ENCODE measurements at regions not wholly inside any gene's neighbourhood (a gene's known extent, or its start where the extent isn't known, plus 50 kb on each side); places are given as distances from the start of the nearest gene placed in this dataset.
A peak's percentile ranks its signal among the peaks of the same experiment; 100 is the strongest.
"Not testable (repeated sequence)": the region's sequence is repeated elsewhere in the genome, so short reads cannot be mapped to it uniquely, and the experiment has no call there.

- DNase-seq = no peak
Measured at GRCh38 chr9:115494393-115494792, 376.4 kb upstream of the TNC start.

GRCh38 chr9:115495052-115495635 lies 377.2 kb upstream of the TNC start:
- DNase-seq = peak; percentile 73

DNA sequence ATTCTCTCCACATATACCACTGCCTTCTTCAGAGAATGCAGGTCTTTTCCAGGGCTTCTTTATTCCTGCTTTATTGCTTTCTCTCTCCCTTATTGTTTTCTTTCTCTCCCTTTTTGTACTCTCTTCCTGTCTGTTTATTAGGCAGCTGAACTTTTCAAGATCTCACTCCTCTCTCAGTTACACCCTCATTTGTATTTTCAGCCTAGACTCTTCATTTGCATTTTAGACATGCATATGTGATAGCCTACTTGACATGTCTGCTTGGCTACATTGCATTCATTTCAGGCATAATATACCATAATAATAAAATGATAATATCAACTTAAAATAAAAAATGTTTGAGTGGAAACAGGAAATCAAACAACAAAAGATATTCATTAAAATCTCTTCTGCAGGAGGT lies 377.9 kb upstream of the TNC start:
- DNase-seq = no peak

DNA sequence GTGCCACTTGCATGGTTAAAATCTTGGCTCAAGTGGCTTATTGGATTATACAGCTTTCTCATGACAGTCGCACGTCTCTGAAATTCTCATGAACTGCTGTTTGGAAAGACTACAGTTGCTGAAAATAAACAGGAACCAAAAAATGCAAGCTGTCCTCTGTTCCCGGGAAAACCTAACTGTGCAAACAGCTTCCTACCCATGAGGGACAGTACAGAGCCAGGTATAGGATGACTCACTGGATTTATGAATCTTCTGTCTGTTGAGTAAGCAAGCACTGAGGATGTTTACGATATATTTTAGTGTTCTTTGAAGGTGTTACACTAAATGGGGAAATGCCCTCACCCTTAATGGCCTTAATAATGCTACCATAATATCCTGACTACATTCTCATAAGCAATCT lies 380.3 kb upstream of the TNC start:
- DNase-seq = no peak

GRCh38 chr9:115507148-115507547 lies 389.2 kb upstream of the TNC start:
- DNase-seq = no peak

DNA sequence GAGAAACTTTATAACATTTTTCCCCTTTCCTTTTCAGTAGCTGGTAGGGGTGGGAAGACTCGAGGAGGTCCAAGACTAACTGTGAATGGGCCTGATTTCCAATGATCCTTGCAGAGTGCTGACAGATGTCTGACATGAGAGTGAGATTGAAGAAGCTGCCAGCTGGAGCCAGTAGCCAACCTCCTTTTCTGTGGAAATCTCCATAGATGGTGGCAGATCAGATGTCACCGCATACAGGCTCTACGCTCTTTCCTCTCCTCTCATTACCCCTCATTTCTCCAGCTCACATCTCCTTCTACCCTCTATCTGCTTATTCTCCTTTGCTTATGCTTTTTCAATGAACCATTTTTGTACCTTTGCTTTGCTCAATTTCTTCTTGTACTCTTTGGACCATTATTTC lies 395.2 kb upstream of the TNC start:
- no peak for DNase-seq

GRCh38 chr9:115514454-115514853 lies 396.5 kb upstream of the TNC start:
- no peak for DNase-seq

DNA sequence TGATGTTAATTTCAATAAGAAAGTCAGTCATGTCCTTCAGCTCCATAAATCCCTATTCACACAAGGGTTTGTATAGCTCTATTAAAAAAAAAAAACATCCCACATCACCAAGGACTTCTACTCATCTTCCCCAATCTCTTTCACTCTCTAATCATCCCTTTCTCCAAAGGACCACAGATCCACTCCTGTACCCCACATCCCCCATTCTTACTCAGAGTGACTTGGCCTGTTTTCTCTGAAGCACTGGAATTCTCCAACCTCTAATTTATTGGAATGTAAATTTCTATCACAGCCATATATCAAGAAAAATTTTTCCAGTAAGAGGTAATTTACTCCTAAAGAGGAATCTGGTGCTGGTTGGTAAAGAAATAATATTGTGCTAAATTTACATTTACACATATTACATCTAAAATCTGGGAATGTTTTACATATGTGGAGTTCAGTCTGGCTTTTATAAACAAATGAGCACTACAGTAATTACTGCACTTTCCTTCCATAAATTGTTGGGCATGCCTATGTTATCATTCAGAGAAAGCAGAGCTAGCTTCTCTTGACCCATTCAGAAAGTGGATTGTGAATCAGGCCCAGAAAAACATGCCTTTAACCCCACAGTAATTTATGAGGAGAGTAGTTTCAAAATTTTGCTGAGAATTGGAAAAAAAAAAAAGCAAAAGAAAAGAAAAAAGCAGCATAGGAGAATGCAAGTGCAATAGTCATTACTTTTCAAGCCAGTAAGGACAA lies 399.5 kb upstream of the TNC start:
- DNase-seq = no peak

DNA sequence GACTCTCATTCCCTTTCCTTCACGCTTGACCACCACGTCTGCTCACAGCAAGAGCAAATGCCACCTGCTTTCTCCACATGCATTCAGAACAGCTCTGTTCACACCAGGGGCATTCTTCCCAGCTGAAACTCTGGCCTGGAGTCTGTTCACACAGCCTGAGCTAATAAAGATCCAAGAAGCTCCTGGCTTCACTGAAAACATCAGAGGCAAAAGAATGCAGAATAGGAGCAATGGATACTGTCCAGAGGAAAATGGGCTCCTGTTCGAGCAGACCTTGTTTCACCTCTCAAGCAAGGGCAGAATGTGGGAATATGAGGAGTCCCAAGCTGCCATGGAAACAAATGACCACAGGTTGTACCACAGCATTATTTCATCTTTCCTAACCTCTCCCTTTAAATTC lies 402.7 kb upstream of the TNC start:
- no peak for DNase-seq

- no peak for DNase-seq
Measured at GRCh38 chr9:115522912-115523311, 405.0 kb upstream of the TNC start.

DNA sequence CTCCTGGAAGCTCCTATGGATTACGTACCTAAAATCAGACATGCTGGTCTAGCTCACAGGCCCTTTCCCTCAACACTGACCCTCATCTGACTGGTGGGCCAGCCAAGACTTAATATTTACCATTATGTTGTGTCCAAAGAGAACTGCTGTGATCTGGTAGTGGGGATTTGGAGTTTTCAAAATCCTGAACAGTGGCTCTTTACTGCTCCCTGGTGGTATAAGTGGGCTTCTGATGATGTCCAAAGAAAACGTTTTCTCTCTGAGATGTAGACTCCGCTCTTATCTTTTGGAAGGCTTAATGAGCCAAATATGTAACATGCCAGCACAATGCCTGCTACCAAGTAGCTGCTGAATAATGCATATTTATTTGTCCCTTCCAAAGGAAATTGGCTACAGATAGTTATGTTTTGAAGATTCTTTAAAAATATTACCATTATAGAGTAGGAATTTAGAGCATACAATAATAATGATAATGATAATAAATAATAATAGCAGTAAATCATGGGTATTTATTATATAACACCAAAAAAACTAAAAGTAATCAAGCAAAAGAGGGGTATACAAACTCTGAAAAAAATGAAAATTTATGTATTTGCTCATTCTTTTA lies 406.6 kb upstream of the TNC start:
- DNase-seq = peak; percentile 54

- DNase-seq = no peak
Measured at GRCh38 chr9:115525111-115526058, 407.4 kb upstream of the TNC start.

DNA sequence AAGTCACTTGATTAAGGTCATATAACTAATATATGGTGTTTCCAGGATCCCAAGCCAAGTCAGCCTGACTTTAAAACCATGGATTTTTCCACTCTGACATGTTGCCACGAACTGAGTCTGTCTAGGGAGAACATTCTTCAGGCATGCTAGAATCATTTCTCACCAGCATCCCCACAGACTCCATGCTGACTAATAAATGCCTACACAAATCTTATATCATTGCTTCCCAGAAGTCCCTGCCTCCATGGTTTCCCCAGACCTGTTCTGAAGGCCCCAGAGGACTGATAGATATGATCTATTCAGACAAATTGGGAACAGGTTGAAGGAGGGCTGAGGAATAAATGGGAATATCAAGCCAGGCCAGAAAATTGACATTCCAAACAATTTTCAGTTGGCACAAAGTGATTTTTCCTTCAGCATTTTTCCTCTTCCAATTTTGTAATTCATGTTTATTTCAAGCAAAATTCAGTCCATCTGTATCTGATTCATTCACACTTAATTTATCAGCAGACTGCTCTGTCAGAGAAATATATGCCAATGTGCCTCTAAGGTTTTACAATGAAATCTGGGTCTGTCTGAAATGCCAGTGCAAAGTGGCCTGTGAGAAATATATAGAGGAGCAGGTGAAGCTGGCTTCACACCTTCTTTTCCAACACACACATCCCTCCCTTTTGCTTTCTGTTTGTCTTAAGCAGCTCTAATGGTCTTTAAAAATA lies 413.6 kb upstream of the TNC start:
- no peak for DNase-seq

- no peak for DNase-seq
Measured at GRCh38 chr9:115533511-115533910, 415.6 kb upstream of the TNC start.

- DNase-seq = no peak
Measured at GRCh38 chr9:115540091-115540490, 422.1 kb upstream of the TNC start.

DNA sequence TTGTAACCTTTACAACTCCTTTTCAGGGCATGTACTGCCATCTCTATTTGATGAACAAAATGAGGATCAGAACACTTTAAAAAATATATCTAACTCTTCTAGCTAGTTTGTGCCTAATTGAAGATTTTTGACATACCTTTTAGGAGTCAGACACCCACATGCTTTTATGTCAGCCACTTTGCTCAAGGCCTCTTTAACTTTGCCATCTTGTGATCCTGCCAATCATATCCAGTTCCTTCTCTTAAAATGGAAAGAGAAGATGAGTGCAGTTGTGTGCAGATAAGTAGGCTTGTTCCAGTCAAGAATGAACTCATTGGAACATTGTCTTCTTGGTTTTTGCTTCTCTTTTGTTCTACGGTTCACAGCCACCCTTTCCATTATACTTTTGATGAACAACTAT lies 425.6 kb upstream of the TNC start:
- DNase-seq = no peak

DNA sequence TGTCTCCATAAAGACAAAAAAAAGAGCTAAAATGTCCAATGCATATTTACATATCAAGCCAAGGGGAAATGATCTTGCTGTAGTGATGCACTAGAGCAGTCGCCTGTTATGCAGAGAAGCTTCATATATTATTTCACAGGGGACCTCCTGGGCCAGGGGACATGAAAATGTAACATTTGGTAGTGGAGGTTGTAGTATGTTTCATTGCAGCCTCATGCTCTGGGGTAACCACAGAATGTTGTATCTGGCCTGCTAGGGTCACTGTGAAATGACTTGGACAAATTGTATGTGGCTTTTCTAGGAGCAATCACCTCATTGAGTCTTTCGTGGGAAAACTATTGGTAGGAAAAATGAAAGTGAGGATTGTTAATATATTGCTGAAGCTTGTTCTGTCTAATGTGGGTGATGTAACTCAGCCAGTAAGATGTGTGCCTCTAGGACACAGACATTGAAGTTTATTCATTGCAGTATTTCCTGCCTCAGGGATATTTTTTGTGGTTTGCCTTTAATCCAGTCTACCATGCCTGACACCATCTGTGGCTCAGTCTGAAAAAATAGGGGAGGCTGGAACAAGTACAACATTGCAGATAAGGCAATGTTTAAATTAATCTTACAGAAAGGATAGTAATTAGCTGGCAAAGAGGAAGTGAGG lies 430.8 kb upstream of the TNC start:
- DNase-seq = no peak

GRCh38 chr9:115551396-115551795 lies 433.4 kb upstream of the TNC start:
- DNase-seq = no peak

GRCh38 chr9:115553060-115553773 lies 435.3 kb upstream of the TNC start:
- no peak for DNase-seq

DNA sequence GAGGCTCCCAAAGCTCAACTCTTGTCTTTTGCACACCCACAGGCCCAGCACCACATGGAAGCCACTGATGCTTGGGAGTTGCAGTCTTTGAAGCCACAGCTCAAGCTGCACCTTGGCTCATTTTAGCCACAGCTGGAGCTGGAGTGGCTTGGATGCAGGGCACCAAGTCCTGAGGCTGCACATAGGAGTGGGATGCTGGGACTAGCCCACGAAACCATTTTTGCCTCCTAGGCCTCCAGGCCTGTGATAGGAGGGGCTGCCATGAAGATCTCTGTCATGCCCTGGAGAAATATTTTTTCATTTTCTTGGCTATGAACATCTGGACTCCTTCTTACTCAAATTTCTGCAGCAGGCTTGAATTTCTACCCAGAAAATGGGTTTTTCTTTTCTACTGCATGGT lies 438.5 kb upstream of the TNC start:
- no peak for DNase-seq

DNA sequence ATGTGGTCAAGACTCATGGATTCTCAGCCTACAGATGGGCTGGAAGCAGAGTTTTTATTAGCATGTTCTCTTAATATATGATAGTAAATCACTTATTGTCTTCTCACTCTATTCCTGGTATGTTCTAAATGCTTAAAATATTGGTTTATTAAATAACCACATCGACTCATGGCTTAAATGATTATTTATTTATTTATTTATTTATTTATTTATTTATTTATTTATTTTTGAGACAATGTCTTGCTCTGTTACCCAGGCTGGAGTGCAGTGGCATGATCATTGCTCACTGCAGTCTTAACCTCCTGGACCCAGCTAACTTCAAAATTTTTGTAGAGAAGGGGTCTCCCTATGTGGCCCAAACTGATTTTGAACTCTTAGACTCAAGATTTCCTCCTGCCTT lies 457.2 kb upstream of the TNC start:
- DNase-seq = no peak

DNA sequence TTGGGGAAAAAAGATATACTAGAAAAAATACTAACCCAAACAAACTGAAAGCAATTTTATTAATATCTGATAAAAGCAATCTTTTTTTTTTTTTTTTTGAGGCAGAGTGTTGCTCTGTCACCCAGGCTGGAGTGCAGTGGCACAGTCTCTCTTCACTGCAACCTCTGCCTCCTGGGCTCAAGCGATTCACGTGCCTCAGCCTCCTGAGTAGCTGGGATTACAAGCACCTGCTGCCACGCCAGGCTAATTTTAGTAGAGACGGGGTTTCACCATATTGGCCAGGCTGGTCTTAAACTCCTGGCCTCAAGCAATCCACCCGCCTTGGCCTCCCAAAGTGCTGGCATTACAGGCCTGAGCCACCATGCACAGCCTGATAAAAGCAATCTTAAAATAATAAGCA lies 467.5 kb upstream of the TNC start:
- DNase-seq = not testable (repeated sequence)

All from NCI-H748 treated with DMSO at 0.1 percent for 48 hours (cell line).